ENCODE measurements at regions not wholly inside any gene's neighbourhood (a gene's known extent, or its start where the extent isn't known, plus 50 kb on each side); places are given as distances from the start of the nearest gene placed in this dataset.
"Not testable (repeated sequence)": the region's sequence is repeated elsewhere in the genome, so short reads cannot be mapped to it uniquely, and the experiment has no call there.

DNA sequence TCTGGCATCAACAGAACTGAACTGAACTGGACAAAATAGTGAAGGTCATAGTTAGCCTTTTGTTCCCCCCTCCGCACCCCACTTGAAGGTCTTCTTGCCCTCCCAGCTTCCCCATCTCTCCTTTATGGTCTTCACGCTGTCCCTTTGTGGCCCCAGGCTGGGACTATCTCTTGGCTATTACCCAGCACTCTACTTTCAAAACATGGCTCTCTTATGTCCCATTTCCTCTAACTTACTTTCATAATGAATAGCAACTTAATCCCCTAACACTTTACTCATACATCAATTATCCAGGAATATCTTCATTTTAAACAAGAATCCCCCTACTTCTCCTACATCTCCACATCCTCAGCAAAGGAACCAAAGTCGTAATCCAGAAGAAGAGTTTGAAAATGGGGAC, 135.3 kb upstream of the ITGB1 start:
- peak overlapping the region in 1 of 4 donors; percentile 25 for H3K4me3 Mint-ChIP-seq
- peaks cover 8 to 21% (median 11%) of the 10 kb centered on the region in 3 donors for H3K9me3 Mint-ChIP-seq
- peaks cover 35 to 48% (median 43%) of the 10 kb centered on the region in 3 donors for H3K4me1 Mint-ChIP-seq
- H3K27ac Mint-ChIP-seq: peak overlapping the region in 1 of 3 donors; percentile 81
- no peaks in the 10 kb centered on the region for H3K27me3 Mint-ChIP-seq
- no peaks in the 10 kb centered on the region for H3K36me3 Mint-ChIP-seq

DNA sequence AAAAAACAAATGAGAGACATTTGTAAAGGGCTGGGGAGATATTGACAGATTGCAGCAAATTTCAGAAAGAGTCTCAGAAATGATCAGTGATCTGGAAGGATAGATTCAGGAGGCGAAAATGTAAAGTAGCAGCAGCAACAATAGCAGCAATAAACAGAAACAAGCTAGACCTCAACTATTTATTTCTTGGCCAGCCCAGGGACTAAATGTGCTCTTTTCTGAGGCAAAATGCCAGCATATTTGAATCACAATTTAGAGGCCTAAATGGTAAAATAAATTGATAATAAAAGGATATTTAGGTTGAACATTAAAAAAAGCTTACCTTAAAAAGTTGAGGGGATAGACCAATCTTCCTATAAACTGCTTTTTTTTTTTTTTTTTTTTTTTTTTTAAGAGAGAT, 134.6 kb upstream of the ITGB1 start:
- H3K9me3 Mint-ChIP-seq: peaks cover 10 to 25% (median 11%) of the 10 kb centered on the region in 3 donors
- H3K4me3 Mint-ChIP-seq: peak overlapping the region; percentile 4 to 63 (median 35)
- H3K4me1 Mint-ChIP-seq: peaks cover 34 to 48% (median 43%) of the 10 kb centered on the region in 3 donors
- H3K36me3 Mint-ChIP-seq: no peaks in the 10 kb centered on the region
- H3K27me3 Mint-ChIP-seq: no peaks in the 10 kb centered on the region
- peak overlapping the region; percentile 23 to 87 (median 36) for H3K27ac Mint-ChIP-seq

DNA sequence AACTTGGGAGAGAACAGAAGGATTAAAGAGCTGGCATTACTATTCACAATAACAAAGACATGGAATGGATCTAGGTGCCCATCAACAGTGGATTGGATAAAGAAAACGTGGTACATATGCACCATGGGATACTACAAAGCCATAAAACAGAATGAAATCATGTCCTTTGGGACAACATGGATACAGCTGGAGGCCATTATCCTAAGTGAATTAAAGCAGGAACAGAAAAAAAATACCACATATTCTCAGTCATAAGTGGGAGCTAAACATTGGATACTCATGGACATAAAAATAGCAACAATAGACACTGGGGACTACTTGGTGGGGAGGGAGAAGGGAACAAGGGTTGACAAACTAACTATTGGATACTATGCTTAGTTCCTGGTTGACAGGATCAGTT, 133.2 kb upstream of the ITGB1 start:
- H3K27ac Mint-ChIP-seq: no peak overlapping the region
- no peaks in the 10 kb centered on the region for H3K27me3 Mint-ChIP-seq
- H3K4me3 Mint-ChIP-seq: no peak overlapping the region
- H3K36me3 Mint-ChIP-seq: no peaks in the 10 kb centered on the region
- peaks cover 28 to 44% (median 35%) of the 10 kb centered on the region in 3 donors for H3K4me1 Mint-ChIP-seq
- peaks cover 10 to 25% (median 11%) of the 10 kb centered on the region in 3 donors for H3K9me3 Mint-ChIP-seq

DNA sequence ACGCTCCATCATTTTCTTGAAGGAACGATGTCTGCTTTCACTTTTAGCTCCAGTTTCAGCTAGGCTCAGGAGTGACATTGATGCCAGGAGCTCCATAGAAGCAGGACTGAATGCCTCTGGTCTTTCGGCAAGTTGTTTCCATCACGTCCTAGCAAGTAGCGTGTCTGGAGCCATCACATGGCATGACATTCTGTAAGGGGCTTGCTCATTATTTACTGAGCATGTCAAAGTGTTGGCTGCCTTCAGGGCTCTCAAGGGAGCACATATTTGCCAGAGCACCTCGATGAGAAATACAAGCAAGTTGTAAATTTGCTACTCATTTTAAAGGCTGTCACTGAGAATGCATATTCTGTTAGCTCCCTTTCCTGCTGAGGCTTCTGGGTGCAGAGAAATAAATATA, 131.0 kb upstream of the ITGB1 start:
- no peaks in the 10 kb centered on the region for H3K36me3 Mint-ChIP-seq
- H3K9me3 Mint-ChIP-seq: peaks cover 6 to 18% (median 6%) of the 10 kb centered on the region in 3 donors
- H3K4me1 Mint-ChIP-seq: peaks cover 23 to 36% (median 30%) of the 10 kb centered on the region in 3 donors
- H3K27ac Mint-ChIP-seq: no peak overlapping the region
- H3K27me3 Mint-ChIP-seq: no peaks in the 10 kb centered on the region
- no peak overlapping the region for H3K4me3 Mint-ChIP-seq

DNA sequence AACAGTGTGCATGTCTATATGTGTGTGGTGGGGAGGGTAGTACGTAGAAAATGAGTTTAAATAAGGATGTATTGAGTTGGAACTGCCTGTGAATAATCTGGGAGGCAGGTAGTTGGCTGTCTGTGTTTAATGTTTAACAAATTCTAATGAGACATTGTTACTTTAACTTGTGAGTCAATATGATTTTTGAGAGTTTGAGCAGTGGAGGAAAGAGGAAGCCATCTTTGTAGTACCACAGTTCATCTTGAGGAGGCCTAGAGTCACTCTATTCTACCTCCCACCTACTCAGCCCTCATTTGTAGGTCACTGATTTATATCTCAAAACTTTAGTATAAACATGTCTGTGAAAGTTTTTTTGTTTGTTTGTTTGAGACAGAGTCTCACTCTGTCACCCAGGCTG, 129.9 kb upstream of the ITGB1 start:
- Mint-ChIP-seq H3K27ac (peak overlapping the region in 1 of 3 donors; percentile 36), H3K4me3 (peak overlapping the region in 1 of 4 donors; percentile 71), H3K4me1 (peaks cover 18 to 27% (median 24%) of the 10 kb centered on the region in 3 donors), H3K36me3 (no peaks in the 10 kb centered on the region), H3K9me3 (peaks cover 0 to 10% (median 2%) of the 10 kb centered on the region in 3 donors), H3K27me3 (peaks cover 1% of the 10 kb centered on the region)

DNA sequence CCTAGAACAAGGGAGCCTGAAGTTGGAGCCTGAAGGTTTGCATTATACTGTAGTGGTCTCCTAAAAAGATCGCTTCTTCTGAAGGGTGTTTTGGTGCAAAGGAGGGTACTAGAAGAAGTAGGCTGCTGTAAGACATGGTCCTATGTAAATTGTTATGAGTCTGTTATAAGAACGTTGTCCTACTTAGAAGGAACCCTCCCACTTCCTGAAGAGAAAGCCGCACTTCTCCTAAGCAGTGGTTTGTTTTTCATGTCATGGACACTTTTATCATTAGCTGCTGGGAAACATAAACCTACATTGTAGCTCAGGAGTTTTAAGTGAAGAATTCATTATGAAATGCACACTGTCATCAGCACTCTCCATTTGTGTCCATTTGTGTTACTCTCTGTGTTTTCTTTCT, 129.1 kb upstream of the ITGB1 start:
- peak overlapping the region in 1 of 3 donors; percentile 73 for H3K27ac Mint-ChIP-seq
- peaks cover 0 to 10% (median 2%) of the 10 kb centered on the region in 3 donors for H3K9me3 Mint-ChIP-seq
- H3K4me3 Mint-ChIP-seq: no peak overlapping the region
- peaks cover 14 to 22% (median 18%) of the 10 kb centered on the region in 3 donors for H3K4me1 Mint-ChIP-seq
- peaks cover 1% of the 10 kb centered on the region for H3K27me3 Mint-ChIP-seq
- no peaks in the 10 kb centered on the region for H3K36me3 Mint-ChIP-seq

DNA sequence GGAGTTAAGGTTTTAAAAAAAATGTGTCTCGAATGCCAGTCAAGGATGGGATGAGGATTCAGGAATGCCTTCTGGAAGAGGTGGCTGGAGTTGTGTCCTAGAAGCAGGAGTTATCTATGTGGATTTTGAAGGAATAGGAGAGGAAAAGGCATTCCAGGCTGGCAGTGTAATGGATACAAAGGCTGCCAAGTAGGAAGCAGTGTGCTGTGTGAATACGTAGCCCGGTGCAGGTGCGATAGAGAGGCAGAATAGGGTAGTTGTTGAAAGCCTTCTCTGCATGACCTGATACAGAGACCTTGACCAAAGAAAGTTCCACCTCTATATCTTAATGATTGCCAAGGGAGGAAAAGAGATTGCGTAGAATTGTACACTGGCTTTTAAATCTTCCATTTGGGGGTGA, 128.1 kb upstream of the ITGB1 start:
- peak overlapping the region in 2 of 4 donors; percentile 44 to 55 for H3K4me3 Mint-ChIP-seq
- H3K9me3 Mint-ChIP-seq: peaks cover 0 to 10% (median 2%) of the 10 kb centered on the region in 3 donors
- H3K4me1 Mint-ChIP-seq: peaks cover 11 to 18% (median 13%) of the 10 kb centered on the region in 3 donors
- no peak overlapping the region for H3K27ac Mint-ChIP-seq
- no peaks in the 10 kb centered on the region for H3K36me3 Mint-ChIP-seq
- H3K27me3 Mint-ChIP-seq: peaks cover 1% of the 10 kb centered on the region

DNA sequence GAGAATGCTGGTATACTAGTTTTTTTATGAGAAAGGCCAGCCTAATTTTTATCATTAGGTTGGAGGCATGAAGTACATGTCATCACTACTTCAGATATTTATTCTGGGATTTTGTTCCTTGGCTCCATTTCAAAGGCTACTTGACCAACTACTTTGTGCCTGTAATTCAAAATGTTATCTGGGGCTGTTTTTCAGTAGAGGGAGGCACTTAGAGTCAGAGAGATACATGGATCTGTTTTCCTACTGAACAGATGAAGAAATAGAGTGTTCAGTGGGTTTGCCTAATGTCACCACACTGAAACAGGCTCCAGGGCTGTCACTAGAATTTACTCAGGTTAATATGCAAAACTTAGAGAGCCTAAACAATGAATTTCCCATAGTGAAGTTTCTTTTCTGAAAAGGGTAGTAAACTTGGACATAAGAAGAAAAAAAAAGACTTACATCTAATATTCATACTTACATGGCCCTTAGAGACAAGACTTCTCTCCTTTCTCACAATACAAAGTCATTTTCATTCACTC, 127.3 kb upstream of the ITGB1 start:
- no peaks in the 10 kb centered on the region for H3K36me3 Mint-ChIP-seq
- H3K9me3 Mint-ChIP-seq: peaks cover 0 to 10% (median 2%) of the 10 kb centered on the region in 3 donors
- H3K27ac Mint-ChIP-seq: no peak overlapping the region
- peaks cover 11 to 19% (median 11%) of the 10 kb centered on the region in 3 donors for H3K4me1 Mint-ChIP-seq
- H3K4me3 Mint-ChIP-seq: no peak overlapping the region
- peaks cover 1% of the 10 kb centered on the region for H3K27me3 Mint-ChIP-seq

DNA sequence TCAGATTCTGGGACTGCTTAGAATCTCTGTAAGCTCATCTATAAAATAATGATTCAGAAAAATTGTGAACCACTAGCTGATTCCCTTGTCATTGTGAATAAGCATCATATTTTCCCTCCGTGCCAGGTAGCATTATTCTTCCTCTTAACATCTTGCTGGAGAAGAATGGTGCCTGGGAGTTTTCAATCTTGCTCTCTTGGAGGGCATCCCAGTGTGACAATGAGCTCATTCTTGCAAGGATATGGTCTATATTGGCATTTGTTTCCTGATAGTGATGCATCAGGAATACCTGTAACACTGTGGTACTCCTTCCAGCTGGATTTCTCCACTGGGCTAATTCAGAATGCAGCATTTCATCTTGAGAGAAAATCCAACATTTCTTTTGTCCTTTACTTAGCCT, 126.4 kb upstream of the ITGB1 start:
- Mint-ChIP-seq H3K27me3 (peaks cover 1% of the 10 kb centered on the region), H3K27ac (no peak overlapping the region), H3K4me3 (no peak overlapping the region), H3K4me1 (peaks cover 11 to 22% (median 11%) of the 10 kb centered on the region in 3 donors), H3K9me3 (peaks cover 0 to 4% (median 2%) of the 10 kb centered on the region in 3 donors), H3K36me3 (no peaks in the 10 kb centered on the region)

DNA sequence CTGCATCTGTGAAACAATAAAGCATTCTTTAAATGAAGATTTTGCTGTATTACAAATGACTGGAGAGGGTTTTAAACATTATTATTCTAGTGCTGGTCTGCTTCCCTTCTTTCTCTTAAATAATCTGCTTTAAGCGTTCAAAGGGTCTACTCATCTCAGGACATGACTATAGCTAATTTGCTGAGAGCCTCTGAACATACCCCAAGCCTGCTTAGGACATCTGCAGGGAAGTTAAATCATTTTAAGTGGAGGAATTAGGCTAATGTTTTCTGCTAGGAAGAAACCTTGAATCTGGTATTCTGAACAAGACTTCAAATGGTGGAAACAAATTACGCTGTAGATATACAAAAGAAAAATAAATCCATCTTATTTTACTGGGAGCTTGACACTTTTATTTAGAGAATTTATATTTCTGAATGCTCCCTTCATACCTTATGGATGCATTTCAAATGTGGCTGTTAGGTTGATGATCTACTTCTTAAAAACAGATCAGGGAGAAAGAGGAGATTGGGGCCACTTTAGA, 124.4 kb upstream of the ITGB1 start:
- H3K4me1 Mint-ChIP-seq: peaks cover 8 to 18% (median 11%) of the 10 kb centered on the region in 3 donors
- H3K9me3 Mint-ChIP-seq: no peaks in the 10 kb centered on the region
- H3K27ac Mint-ChIP-seq: no peak overlapping the region
- no peaks in the 10 kb centered on the region for H3K36me3 Mint-ChIP-seq
- H3K4me3 Mint-ChIP-seq: no peak overlapping the region
- peaks cover 1% of the 10 kb centered on the region for H3K27me3 Mint-ChIP-seq

DNA sequence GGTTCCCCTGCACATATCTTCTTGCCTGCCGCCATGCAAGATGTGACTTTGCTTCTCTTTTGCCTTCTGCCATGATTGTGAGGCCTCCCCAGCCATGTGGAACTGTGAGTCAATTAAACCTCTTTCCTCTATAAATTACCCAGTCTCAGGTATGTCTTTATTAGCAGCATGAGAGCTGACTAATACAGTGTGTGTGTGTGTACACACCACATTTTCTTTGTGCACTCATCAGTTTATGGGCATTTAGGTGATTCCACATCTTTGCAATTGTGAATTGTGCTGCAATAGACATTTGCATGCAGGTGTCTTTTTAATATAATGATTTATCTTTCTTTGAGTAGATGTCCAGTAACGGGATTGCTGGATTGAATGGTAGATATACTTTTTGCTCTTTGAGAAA, 122.4 kb upstream of the ITGB1 start:
- not testable (repeated sequence) for H3K27me3 Mint-ChIP-seq, H3K9me3 Mint-ChIP-seq, H3K4me1 Mint-ChIP-seq, H3K4me3 Mint-ChIP-seq, H3K36me3 Mint-ChIP-seq
- H3K27ac Mint-ChIP-seq: peak overlapping the region in 1 of 3 donors; percentile 71

DNA sequence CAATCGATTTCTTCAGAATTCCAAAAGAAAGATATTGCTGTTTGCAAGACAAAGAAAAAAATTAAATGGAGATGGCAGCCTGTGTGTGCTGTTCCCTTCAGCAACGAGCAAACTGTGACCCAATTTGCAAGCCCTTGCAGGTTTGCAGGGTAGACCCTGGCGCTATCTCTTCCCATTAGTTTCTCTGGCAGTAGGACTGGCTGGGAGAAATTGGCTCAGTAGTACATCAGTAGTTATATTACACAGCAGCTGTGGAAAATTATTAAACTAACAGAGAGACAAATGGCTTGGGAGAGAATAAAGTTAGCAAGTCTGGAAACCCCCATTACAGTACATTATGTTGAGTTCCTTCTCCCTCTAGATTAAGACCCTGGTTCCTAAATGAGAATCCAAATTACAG, 116.4 kb upstream of the ITGB1 start:
- Mint-ChIP-seq H3K4me3 (peak overlapping the region in 1 of 4 donors; percentile 17), H3K4me1 (peaks cover 2 to 16% (median 11%) of the 10 kb centered on the region in 3 donors), H3K27me3 (no peaks in the 10 kb centered on the region), H3K36me3 (no peaks in the 10 kb centered on the region), H3K27ac (no peak overlapping the region), H3K9me3 (peaks cover 0 to 4% (median 0%) of the 10 kb centered on the region in 3 donors)

DNA sequence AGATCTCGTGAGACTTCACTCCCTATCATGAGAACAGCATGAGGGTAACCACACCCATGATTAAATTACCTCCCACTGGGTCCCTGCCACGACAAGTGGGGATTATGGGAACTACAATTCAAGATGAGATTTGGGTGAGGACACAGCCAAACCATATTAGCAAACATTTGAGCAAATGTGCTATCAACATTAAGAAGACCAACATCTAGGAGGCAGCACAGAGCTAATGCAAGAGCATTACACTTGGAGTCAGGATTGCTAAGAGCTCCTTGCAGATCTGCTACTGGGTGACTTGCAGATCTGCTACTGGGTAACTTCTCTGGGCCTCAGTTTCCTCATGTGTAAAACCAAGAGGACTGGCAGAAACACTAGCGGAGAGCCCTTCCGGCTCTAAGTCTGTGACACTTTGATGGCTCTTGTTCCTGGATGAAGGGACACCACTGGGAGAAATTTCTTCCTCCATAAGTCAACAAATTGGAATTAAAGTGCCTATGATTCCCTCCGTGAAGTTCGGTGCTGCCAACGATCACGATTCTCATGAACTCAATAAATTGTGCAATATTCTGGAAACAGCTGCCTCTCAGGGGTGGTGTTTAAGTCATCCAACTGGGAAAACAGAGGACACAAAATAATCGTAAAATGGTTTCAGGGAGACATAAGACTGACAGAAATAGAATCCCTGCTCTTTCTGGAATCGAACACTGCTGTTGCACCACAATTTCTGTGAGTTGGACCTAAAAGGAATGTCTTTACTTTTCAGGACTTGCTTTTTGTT, 115.8 kb upstream of the ITGB1 start:
- Mint-ChIP-seq H3K4me3 (no peak overlapping the region), H3K9me3 (peaks cover 0 to 4% (median 2%) of the 10 kb centered on the region in 3 donors)

DNA sequence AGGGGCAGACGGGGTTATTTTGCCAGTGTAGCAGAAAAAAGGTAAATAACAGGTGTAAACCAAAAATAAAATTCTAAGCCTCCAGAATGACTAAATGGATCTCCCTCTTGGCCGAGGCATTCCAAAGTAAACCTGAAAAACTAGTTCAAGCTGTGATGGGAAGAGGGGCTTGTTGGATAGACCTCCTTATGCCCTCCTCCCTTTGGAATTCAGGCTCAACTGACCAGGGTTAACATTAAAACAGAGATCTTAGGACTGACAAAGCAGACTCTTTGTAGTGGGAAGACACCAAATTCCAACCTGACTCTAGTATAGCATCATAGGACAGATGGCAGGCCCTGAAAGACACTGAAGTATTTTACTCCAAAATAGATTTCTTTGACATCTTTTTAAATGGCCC, 113.8 kb upstream of the ITGB1 start:
- Mint-ChIP-seq H3K36me3 (no peaks in the 10 kb centered on the region), H3K4me3 (no peak overlapping the region), H3K9me3 (peaks cover 0 to 4% (median 2%) of the 10 kb centered on the region in 3 donors), H3K27me3 (no peaks in the 10 kb centered on the region), H3K27ac (no peak overlapping the region), H3K4me1 (peaks cover 3 to 25% (median 14%) of the 10 kb centered on the region in 3 donors)

More for the DNA sequence above, 115.8 kb upstream of the ITGB1 start:
- Mint-ChIP-seq H3K27ac (no peak overlapping the region), H3K4me1 (peaks cover 3 to 16% (median 14%) of the 10 kb centered on the region in 3 donors), H3K36me3 (no peaks in the 10 kb centered on the region), H3K27me3 (no peaks in the 10 kb centered on the region)

DNA sequence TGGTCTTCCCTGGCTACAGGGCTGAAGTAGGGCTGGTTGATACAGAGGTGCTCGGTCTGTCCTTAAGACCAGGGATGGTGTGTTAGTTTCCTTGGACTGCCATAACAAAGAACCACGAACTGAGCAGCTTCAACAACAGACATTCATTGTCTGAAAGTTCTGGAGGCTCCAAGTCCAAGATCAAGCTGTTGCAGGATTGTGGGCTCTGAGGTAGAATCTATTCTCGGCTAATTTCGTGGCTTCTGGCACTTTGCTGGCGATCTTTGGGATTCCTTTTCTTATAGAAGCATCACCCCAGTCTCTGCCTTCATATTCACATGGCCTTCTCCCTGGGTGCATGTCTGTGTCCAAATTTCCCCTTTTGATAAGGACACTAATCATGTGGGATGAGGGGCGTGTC, 112.1 kb upstream of the ITGB1 start:
- H3K36me3 Mint-ChIP-seq: no peaks in the 10 kb centered on the region
- peaks cover 0 to 4% (median 2%) of the 10 kb centered on the region in 3 donors for H3K9me3 Mint-ChIP-seq
- peak overlapping the region in 1 of 4 donors; percentile 17 for H3K4me3 Mint-ChIP-seq
- H3K27ac Mint-ChIP-seq: no peak overlapping the region
- H3K27me3 Mint-ChIP-seq: no peaks in the 10 kb centered on the region
- peaks cover 3 to 25% (median 15%) of the 10 kb centered on the region in 3 donors for H3K4me1 Mint-ChIP-seq
